HUES6 (cell line): ENCODE measurements at regions not wholly inside any gene's neighbourhood (a gene's known extent, or its start where the extent isn't known, plus 50 kb on each side); places are given as distances from the start of the nearest gene placed in this dataset.

Experiments used
- H3K27ac ChIP-seq: 2 replicates; pipeline ENCODE4 v1.7.0; 2013; ENCODE audit warnings: low read depth, mild to moderate bottlenecking, low read length, inconsistent platforms
- H3K27me3 ChIP-seq: 2 replicates; pipeline ENCODE4 v1.6.1; 2013; ENCODE audit warnings: low read length; ENCODE audit not compliant: control insufficient read depth, insufficient read depth
- H3K36me3 ChIP-seq: 2 replicates; pipeline ENCODE4 v1.6.1; 2013; ENCODE audit warnings: low read length; ENCODE audit not compliant: control insufficient read depth, insufficient read depth
- H3K4me1 ChIP-seq: 2 replicates; pipeline ENCODE4 v1.6.1; 2013; ENCODE audit warnings: low read length; ENCODE audit not compliant: control insufficient read depth, insufficient read depth
- H3K4me3 ChIP-seq: 2 replicates; pipeline ENCODE4 v1.5.1; 2013; ENCODE audit warnings: low read depth, low read length
- H3K9ac ChIP-seq: one replicate; pipeline ENCODE4 v1.6.1; 2013; ENCODE audit warnings: mild to moderate bottlenecking, low read length
- H3K9me3 ChIP-seq: 2 replicates; pipeline ENCODE4 v1.6.1; 2013; ENCODE audit warnings: low read depth, low read length; ENCODE audit not compliant: control insufficient read depth, insufficient read depth

DNA sequence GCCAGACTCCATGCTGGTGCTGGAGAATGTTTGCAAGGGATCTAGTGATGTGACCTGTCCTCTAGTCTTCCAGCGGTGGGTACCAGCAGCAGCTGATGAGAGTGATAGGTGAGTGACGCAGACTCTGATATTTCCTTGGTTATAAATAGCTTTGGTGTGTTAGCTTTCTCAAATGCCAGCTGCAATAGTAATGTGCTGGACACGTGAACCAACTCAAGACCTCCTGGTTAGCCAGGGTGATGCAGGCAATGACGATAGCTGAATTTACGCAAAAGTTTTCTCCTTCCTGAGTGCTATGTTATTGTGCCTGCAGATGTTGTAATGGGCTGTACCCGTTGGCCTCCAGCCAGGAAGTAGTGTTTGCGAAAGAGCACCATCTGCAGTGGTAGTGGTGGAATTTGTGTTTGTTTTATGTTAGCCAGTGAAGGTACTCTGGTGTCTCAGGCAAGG is 129.5 kb downstream of the CYSLTR2 start:
- H3K27ac ChIP-seq = no peak overlapping the region
- no peaks in the 10 kb centered on the region for H3K36me3 ChIP-seq
- peaks cover 21% of the 10 kb centered on the region for H3K9me3 ChIP-seq
- H3K4me3 ChIP-seq = no peak overlapping the region
- no peak overlapping the region for H3K9ac ChIP-seq
- H3K4me1 ChIP-seq = no peaks in the 10 kb centered on the region
- H3K27me3 ChIP-seq = no peaks in the 10 kb centered on the region

DNA sequence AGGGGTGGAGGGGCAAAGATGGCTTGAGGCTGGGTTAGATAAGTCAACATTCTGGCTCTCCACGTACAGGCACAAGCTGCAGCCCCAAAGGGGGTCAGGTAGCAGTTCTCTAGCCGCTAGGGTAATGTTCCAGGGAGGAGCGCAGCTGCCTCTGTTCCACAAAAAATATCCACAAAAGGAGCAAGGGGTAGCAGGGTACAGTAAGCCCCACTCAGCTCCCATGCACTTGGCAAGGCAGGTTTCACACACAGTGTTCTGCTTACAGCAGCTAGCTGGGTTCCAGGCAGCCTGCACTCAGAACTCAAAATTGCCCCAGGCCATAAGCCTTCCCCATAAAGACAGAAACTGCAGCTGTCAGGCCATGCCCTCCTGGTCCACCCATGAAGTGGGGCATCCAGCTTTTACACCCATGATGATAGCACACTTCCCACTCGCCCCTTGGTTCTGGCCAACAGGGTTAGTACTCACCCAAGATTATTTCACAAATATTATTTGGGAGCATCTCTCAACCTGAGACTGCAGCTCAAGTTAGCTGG is 130.0 kb downstream of the CYSLTR2 start:
- Histone ChIP-seq H3K4me1 (no peaks in the 10 kb centered on the region), H3K27ac (no peak overlapping the region), H3K4me3 (no peak overlapping the region), H3K27me3 (no peaks in the 10 kb centered on the region), H3K9ac (no peak overlapping the region), H3K36me3 (no peaks in the 10 kb centered on the region), H3K9me3 (peaks cover 19% of the 10 kb centered on the region)

DNA sequence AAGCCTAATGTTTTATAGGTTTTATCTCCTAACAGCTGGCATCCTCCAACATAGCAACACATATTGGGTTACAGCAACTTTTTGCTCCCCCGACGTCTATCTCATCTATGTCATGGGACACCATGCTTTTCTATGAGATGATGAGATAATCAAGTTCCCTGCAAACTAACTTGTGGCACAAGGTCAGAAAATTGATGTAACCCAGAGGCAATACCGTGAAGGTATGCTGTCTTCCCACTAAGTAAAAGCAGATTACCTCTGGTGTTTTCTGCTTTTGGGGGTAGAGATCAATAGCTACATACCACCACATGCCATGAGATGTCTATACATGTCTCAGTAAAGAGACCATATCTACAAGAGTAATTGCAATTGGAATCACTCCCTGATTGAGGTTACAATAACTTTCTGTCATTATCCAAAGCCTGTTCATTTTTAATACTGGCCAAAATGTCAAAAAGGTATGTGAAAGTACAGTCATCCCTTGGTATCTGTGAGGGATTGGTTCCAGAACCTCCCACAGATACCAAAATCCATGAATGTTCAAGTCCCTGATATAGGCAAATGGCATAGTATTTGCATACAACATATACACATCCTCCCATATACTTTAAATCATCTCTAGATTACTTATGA is 131.3 kb downstream of the CYSLTR2 start:
- no peak overlapping the region for H3K4me3 ChIP-seq
- H3K36me3 ChIP-seq = no peaks in the 10 kb centered on the region
- H3K9ac ChIP-seq = no peak overlapping the region
- H3K27ac ChIP-seq = no peak overlapping the region
- H3K4me1 ChIP-seq = no peaks in the 10 kb centered on the region
- H3K9me3 ChIP-seq = peaks cover 13% of the 10 kb centered on the region
- H3K27me3 ChIP-seq = no peaks in the 10 kb centered on the region

DNA sequence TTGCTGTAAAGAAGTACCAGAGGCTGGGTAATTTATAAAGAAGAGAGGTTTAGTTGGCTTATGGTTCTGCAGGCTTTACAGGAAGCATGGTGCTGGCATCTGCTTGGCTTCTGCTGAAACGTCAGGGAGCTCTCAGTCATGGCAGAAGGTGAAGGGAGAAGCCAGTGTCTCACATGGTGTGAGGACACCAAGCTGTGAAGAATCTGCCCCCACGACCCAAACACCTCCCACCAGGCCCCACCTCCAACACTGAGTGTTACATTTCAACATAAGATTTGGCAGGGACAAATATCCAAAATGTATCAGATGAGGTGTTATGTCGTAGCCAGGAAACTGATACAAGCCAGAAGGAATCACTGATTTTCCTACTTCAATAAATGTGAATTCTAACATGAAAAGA is 136.5 kb downstream of the CYSLTR2 start:
- H3K9me3 ChIP-seq = no peaks in the 10 kb centered on the region
- H3K4me1 ChIP-seq = no peaks in the 10 kb centered on the region
- no peak overlapping the region for H3K4me3 ChIP-seq
- H3K27me3 ChIP-seq = no peaks in the 10 kb centered on the region
- no peak overlapping the region for H3K27ac ChIP-seq
- H3K36me3 ChIP-seq = no peaks in the 10 kb centered on the region
- H3K9ac ChIP-seq = no peak overlapping the region

DNA sequence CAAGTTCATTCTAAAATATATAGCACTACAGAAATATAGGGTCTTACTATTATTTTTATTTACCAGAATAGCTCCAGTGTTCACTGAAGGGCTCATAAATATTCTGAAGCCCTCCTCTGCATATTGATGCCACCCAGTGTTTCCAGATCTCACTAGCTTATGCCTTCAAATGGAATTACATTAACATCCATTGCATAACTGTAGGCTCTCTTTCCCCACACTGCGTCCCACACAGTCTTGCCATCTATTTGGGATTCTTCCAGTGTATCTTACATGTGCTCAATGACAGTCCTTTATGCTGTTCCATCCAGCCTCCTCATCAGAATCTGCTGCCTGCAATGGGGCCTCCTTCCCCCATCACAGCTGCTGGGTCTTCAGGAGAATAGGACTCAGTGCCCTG is 137.2 kb downstream of the CYSLTR2 start:
- Histone ChIP-seq H3K27ac (no peak overlapping the region), H3K9me3 (no peaks in the 10 kb centered on the region), H3K27me3 (no peaks in the 10 kb centered on the region), H3K4me1 (no peaks in the 10 kb centered on the region), H3K4me3 (no peak overlapping the region), H3K36me3 (no peaks in the 10 kb centered on the region), H3K9ac (no peak overlapping the region)

DNA sequence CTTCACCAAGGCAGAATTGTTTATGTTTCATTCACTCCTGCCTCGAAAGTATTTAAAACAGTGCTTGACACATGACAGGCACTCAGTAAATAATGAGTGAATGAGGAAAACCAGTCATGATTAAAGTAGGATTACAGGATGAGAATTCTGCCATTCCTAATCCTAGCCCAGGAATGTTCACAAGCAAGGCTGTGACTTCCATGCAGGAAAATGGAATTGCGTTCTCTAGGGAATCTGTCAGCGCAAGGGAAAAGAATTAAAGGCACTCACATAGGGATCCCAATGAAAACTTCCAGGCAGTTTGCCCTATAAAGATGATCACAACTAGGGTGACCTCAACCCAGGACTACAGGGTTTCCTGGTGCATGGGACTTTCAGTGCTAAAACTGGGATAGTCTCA is 143.4 kb downstream of the CYSLTR2 start:
- no peaks in the 10 kb centered on the region; the same call in 1 of the 2 replicates for H3K9me3 ChIP-seq
- H3K36me3 ChIP-seq = no peaks in the 10 kb centered on the region
- no peak overlapping the region for H3K9ac ChIP-seq
- H3K27ac ChIP-seq = no peak overlapping the region
- no peaks in the 10 kb centered on the region for H3K27me3 ChIP-seq
- H3K4me1 ChIP-seq = no peaks in the 10 kb centered on the region
- H3K4me3 ChIP-seq = no peak overlapping the region

DNA sequence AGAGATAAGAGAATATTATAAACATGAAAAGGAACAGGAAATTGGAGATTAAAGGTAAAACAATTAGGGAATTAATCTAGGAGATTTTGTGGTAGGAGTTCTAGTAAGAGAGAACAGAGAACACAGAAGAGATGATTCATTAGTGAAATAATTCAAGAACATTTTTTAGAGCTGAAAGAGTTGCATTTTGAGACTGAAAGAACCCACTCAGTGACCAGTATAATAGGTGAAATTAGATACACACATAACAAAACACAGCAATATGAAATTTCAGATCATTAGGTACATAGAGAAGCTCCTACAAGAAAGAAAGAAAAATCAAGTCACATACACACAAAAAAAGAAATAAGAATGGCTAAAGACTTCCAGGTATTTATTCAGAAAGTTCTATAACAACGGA is 144.0 kb downstream of the CYSLTR2 start:
- Histone ChIP-seq H3K4me1 (no peaks in the 10 kb centered on the region), H3K27ac (no peak overlapping the region)

DNA sequence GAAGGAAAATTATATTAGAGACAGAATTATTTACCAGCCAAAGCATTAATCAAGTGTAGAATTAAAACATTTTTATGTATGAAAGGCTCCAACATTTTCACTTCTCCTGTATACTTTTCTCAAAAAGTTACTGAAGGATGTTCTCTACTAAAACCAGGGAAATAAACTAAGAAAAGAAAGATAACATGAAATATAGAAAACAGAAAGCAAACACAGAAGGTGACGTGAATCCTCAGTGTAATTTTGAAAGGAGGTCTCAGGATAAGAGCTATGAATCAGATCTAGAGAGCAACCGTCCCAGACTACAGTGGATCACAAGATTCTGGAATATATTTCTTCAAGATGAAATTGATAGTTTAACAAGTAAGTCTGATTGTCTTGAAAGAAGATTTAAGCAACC is 144.5 kb downstream of the CYSLTR2 start:
- no peak overlapping the region for H3K9ac ChIP-seq
- no peaks in the 10 kb centered on the region for H3K36me3 ChIP-seq
- H3K27ac ChIP-seq = no peak overlapping the region
- no peak overlapping the region for H3K4me3 ChIP-seq
- no peaks in the 10 kb centered on the region for H3K4me1 ChIP-seq
- no peaks in the 10 kb centered on the region for H3K27me3 ChIP-seq
- H3K9me3 ChIP-seq = no peaks in the 10 kb centered on the region; the same call in 1 of the 2 replicates

More for the DNA sequence above, 144.0 kb downstream of the CYSLTR2 start:
- no peak overlapping the region for H3K9ac ChIP-seq
- no peaks in the 10 kb centered on the region; the same call in 1 of the 2 replicates for H3K9me3 ChIP-seq
- no peaks in the 10 kb centered on the region for H3K27me3 ChIP-seq
- no peak overlapping the region for H3K4me3 ChIP-seq
- H3K36me3 ChIP-seq = no peaks in the 10 kb centered on the region

DNA sequence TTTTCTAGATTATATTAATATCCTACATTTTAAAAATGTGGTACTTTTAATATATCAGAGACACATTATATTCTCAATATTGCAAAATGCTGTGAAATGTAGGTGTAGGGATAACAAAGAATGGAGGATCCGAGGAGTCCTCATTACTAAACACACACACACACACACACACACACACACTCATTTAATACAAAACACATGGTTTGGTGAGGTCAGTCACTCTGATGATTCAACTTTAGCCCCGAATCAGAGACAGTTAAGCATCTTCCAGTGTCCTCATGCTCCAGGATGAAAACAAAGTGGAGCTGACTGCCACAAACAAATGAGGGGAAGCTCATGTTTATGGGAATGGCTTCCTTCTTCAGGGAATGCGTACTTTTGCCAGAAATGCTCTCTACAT is 147.5 kb downstream of the CYSLTR2 start:
- H3K36me3 ChIP-seq = no peaks in the 10 kb centered on the region
- H3K4me3 ChIP-seq = no peak overlapping the region

DNA sequence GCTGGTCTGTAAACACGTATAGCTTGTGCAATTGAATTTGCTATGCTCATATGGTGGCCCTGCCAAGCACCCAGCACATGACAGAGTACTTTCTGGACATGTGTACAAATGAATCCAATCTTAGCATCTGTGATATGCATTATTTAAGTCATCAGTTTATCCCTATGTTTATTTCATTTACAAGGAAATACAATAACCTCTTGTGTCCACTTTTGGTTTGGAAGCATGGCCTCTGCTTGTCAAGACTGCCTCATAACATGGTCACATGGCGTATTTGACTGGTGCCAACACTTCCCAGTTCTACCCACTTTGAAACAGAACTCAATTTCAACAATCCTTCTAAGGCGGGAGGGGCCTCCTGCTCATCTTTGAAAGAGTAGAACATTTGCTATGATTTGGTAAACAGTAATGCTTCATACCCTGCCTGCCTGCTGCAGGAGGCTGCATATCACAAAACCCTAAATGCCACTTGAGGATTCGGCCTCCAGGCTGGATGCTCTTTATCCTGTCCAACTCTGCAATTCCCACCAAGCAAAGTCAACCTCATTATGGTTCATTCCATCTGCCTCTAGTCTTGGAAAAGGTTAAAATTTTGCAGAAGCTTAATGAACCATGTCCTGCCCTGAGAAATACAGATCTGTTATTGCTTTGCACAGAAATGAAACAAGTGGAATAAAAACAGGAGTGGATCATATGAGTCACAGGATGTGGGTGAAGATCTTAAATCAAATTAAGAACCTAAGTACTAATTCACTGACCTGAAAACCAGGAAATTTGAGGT is 151.3 kb downstream of the CYSLTR2 start:
- H3K9ac ChIP-seq = no peak overlapping the region
- H3K36me3 ChIP-seq = no peaks in the 10 kb centered on the region
- H3K9me3 ChIP-seq = no peaks in the 10 kb centered on the region
- no peak overlapping the region for H3K27ac ChIP-seq
- no peak overlapping the region for H3K4me3 ChIP-seq
- H3K27me3 ChIP-seq = no peaks in the 10 kb centered on the region
- H3K4me1 ChIP-seq = no peaks in the 10 kb centered on the region

More for the DNA sequence above, 147.5 kb downstream of the CYSLTR2 start:
- Histone ChIP-seq H3K27me3 (no peaks in the 10 kb centered on the region), H3K9ac (no peak overlapping the region), H3K9me3 (no peaks in the 10 kb centered on the region; the same call in 1 of the 2 replicates), H3K27ac (no peak overlapping the region), H3K4me1 (no peaks in the 10 kb centered on the region)

DNA sequence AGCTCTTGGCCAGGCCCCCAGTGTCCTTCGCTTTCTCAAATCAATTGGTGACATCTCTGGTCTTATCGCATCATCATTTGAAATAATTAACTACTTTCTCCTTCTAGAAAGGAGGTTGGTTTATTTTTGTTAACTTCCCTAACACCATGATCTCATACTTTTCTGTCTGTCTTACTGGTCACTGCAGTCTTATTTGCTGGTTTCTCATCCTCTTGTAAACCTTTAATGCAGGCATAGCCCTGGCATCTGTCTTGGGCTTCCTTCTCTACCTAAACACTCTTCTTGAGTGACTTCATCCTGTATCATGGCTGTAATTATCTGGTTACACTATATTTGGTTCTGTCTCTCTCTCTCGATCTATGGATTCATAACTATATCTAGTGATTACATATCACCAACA is 152.8 kb downstream of the CYSLTR2 start:
- Histone ChIP-seq H3K36me3 (no peaks in the 10 kb centered on the region), H3K27ac (no peak overlapping the region), H3K9ac (no peak overlapping the region), H3K4me3 (no peak overlapping the region), H3K27me3 (no peaks in the 10 kb centered on the region), H3K4me1 (no peaks in the 10 kb centered on the region), H3K9me3 (no peaks in the 10 kb centered on the region)
